GM23338 (cell line): ENCODE measurements at regions not wholly inside any gene's neighbourhood (a gene's known extent, or its start where the extent isn't known, plus 50 kb on each side); places are given as distances from the start of the nearest gene placed in this dataset.

Experiments used
- ATAC-seq: fragments of 200-7000 bp; cut with Tn5 transposase; 3 replicates; pipeline ENCODE4 v1.9.1; 2020
- DNase-seq: peaks from one replicate; pipeline ENCODE4 v3.0.0-alpha.2; 2015; ENCODE audit warnings: low spot score
- H2AFZ ChIP-seq: fragments of 200-600 bp; sonication (generic); 2 replicates; pipeline ENCODE4 v1.8.0; 2016; ENCODE audit warnings: antibody characterized with exemption, mild to moderate bottlenecking, moderate library complexity
- H3F3A ChIP-seq: fragments of 200-600 bp; sonication (generic); replicated peaks from 2 replicates; pipeline ENCODE4 v1.8.0; 2017; ENCODE audit warnings: antibody characterized with exemption, mixed run types, low read depth
- H3K27ac ChIP-seq: fragments of 200-600 bp; sonication (generic); 2 replicates; pipeline ENCODE4 v1.6.1; 2016; ENCODE audit warnings: low read depth
- H3K27me3 ChIP-seq: fragments of 200-600 bp; sonication (generic); 2 replicates; pipeline ENCODE4 v1.8.0; 2016; ENCODE audit warnings: mild to moderate bottlenecking, mixed run types, moderate library complexity; ENCODE audit not compliant: insufficient read depth
- H3K36me3 ChIP-seq: fragments of 200-600 bp; sonication (generic); 2 replicates; pipeline ENCODE4 v1.8.0; 2016; ENCODE audit warnings: mild to moderate bottlenecking; ENCODE audit not compliant: insufficient read depth
- H3K4me1 ChIP-seq: fragments of 200-600 bp; sonication (generic); 2 replicates; pipeline ENCODE4 v1.8.0; 2016; ENCODE audit warnings: mild to moderate bottlenecking, moderate library complexity; ENCODE audit not compliant: insufficient read depth
- H3K4me2 ChIP-seq: fragments of 200-600 bp; sonication (generic); 2 replicates; pipeline ENCODE4 v1.7.1; 2017; ENCODE audit warnings: mixed run types
- H3K4me3 ChIP-seq: fragments of 200-600 bp; sonication (generic); 2 replicates; pipeline ENCODE4 v1.6.1; 2016; ENCODE audit warnings: mixed run types
- H3K79me2 ChIP-seq: fragments of 200-600 bp; sonication (generic); replicated peaks from 2 replicates; pipeline ENCODE4 v1.8.0; 2017; ENCODE audit warnings: mild to moderate bottlenecking; ENCODE audit not compliant: insufficient read depth
- H3K9me2 ChIP-seq: fragments of 200-600 bp; sonication (generic); 2 replicates; pipeline ENCODE4 v1.8.0; 2017; ENCODE audit not compliant: insufficient read depth
- H4K20me1 ChIP-seq: fragments of 200-600 bp; sonication (generic); replicated peaks from 2 replicates; pipeline ENCODE4 v1.8.0; 2017; ENCODE audit warnings: mild to moderate bottlenecking; ENCODE audit not compliant: insufficient read depth
- H3K27ac Mint-ChIP-seq: 2 replicates; pipeline ENCODE4 v1.8.0; 2020; ENCODE audit warnings: inconsistent platforms, mild to moderate bottlenecking, moderate library complexity, mixed read lengths
- H3K27me3 Mint-ChIP-seq: 3 replicates; pipeline ENCODE4 v1.8.0; 2022; ENCODE audit warnings: low read depth, mild to moderate bottlenecking, moderate library complexity, mixed read lengths, inconsistent platforms; ENCODE audit not compliant: insufficient read depth, poor library complexity
- H3K36me3 Mint-ChIP-seq: 3 replicates; pipeline ENCODE4 v1.8.0; 2021; ENCODE audit warnings: low read depth, mild to moderate bottlenecking, inconsistent platforms, moderate library complexity, mixed read lengths
- H3K4me1 Mint-ChIP-seq: 3 replicates; pipeline ENCODE4 v1.8.0; 2020; ENCODE audit warnings: mild to moderate bottlenecking, inconsistent platforms, mixed read lengths
- H3K4me3 Mint-ChIP-seq: 3 replicates; pipeline ENCODE4 v1.8.0; 2021; ENCODE audit warnings: moderate library complexity, mild to moderate bottlenecking, inconsistent platforms, mixed read lengths
- H3K9me3 Mint-ChIP-seq: 3 replicates; pipeline ENCODE4 v1.8.0; 2020; ENCODE audit warnings: moderate library complexity, mild to moderate bottlenecking, inconsistent platforms, mixed read lengths
- CTCF ChIP-seq, 2 experiments: fragments of 200-600 bp in 1 of 2; sonication (generic) in 1 of 2; conservative IDR thresholded peaks; 2 replicates each; pipeline versions ENCODE4 v1.5.1 to v1.6.1; 2016 to 2017; ENCODE audit warnings: antibody characterized with exemption in 2 of 2, low read depth in 2 of 2, mild to moderate bottlenecking in 2 of 2, moderate library complexity in 1 of 2
- ETS1 ChIP-seq: IDR thresholded peaks from 2 replicates; pipeline ENCODE4 v1.6.1; 2016; ENCODE audit warnings: antibody characterized with exemption
- EZH2phosphoT487 ChIP-seq: fragments of 200-600 bp; sonication (generic); IDR thresholded peaks from one replicate; pipeline ENCODE4 v1.8.1; 2018; ENCODE audit warnings: antibody characterized with exemption; ENCODE audit not compliant: unreplicated experiment
- NANOG ChIP-seq: IDR thresholded peaks from 2 replicates; pipeline ENCODE4 v1.6.1; 2016; ENCODE audit warnings: antibody characterized with exemption, borderline replicate concordance
- POLR2AphosphoS5 ChIP-seq: IDR thresholded peaks from 2 replicates; pipeline ENCODE4 v1.6.1; 2016; ENCODE audit warnings: antibody characterized with exemption, low read depth
- STAT1 ChIP-seq: IDR thresholded peaks from one replicate; pipeline ENCODE4 v1.6.1; 2016; ENCODE audit warnings: antibody characterized with exemption; ENCODE audit not compliant: unreplicated experiment
- ZNF114 ChIP-seq: fragments of 250-450 bp; sonication (Bioruptor Pico); IDR thresholded peaks from 2 replicates; pipeline ENCODE4 v1.5.0; 2020; ENCODE audit warnings: mild to moderate bottlenecking, moderate library complexity
- TF ChIP-seq, protein P1 (sequence below): IDR thresholded peaks from one replicate; pipeline ENCODE4 v1.6.1; 2018; ENCODE audit warnings: antibody characterized with exemption; ENCODE audit not compliant: unreplicated experiment

DNA sequence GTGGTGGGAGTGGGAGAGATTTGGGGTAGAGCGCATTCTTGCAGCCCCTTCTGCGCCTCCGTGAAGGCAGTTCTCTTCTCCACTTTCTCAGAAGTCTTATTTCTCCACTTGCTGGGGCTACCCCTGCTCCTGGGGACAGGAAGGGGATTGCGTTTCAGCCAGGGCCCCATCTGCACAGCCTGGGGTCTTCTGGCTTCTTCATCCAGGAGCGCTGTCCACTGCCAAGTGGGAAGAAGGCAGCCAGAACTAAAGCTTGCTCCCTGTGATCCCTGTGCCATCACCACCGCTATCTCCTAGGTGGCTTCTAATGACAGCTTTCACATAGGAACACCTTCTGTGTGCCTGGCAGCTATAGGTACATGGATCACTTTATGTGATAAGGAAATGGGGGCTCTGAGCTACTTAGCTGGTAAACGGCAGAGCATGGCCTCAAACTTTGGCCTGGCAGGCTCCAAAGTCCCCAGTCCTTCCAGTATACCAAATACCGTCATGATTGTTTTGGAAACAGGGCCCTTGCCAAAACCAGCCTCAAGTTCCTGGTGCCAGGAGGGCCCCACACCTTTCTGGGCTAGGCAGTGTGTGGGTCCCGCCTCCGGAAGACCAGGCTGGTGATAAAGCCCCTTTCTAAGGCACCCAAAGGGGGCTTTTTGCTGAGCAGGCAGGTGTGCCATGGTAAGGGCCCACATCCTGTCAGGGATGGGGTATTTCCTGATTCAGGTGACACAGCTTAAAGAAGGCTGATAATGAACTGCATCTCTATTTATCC, 60.4 kb upstream of the PAX6 start:
- Histone ChIP-seq H2AFZ (no peak overlapping the region; the same call in 1 of the 2 replicates), H3K27me3 (peaks cover 33% of the 10 kb centered on the region), H3K4me2 (peak overlapping the region; percentile 82)

GRCh38 chr11:31870609-31871309, 59.6 kb upstream of the PAX6 start:
- TF ChIP-seq STAT1: no peak
- TF ChIP-seq, protein P1, sequence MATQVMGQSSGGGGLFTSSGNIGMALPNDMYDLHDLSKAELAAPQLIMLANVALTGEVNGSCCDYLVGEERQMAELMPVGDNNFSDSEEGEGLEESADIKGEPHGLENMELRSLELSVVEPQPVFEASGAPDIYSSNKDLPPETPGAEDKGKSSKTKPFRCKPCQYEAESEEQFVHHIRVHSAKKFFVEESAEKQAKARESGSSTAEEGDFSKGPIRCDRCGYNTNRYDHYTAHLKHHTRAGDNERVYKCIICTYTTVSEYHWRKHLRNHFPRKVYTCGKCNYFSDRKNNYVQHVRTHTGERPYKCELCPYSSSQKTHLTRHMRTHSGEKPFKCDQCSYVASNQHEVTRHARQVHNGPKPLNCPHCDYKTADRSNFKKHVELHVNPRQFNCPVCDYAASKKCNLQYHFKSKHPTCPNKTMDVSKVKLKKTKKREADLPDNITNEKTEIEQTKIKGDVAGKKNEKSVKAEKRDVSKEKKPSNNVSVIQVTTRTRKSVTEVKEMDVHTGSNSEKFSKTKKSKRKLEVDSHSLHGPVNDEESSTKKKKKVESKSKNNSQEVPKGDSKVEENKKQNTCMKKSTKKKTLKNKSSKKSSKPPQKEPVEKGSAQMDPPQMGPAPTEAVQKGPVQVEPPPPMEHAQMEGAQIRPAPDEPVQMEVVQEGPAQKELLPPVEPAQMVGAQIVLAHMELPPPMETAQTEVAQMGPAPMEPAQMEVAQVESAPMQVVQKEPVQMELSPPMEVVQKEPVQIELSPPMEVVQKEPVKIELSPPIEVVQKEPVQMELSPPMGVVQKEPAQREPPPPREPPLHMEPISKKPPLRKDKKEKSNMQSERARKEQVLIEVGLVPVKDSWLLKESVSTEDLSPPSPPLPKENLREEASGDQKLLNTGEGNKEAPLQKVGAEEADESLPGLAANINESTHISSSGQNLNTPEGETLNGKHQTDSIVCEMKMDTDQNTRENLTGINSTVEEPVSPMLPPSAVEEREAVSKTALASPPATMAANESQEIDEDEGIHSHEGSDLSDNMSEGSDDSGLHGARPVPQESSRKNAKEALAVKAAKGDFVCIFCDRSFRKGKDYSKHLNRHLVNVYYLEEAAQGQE: no peak
- no peak for TF ChIP-seq ETS1
- peak; percentile 70 to 94 for TF ChIP-seq CTCF (conservative IDR thresholded peaks at IDR 0.05; ENCODE audit: low read depth in 2 of 2)
- no peak for TF ChIP-seq NANOG
- ATAC-seq (peak; percentile 94), DNase-seq (peak; percentile 95)
- H3K27ac ChIP-seq: no peak overlapping the region
- no peaks in the 10 kb centered on the region for H3K36me3 ChIP-seq
- H4K20me1 ChIP-seq: no peaks in the 10 kb centered on the region
- peak overlapping the region; percentile 82 for H3K4me2 ChIP-seq
- H3K4me1 ChIP-seq: peaks cover 15% of the 10 kb centered on the region
- Mint-ChIP-seq H3K27me3 (peaks cover 9% of the 10 kb centered on the region), H3K36me3 (no peaks in the 10 kb centered on the region), H3K4me1 (peaks cover 25% of the 10 kb centered on the region), H3K9me3 (no peaks in the 10 kb centered on the region), H3K27ac (no peak overlapping the region), H3K4me3 (peak overlapping the region; percentile 46)
- H3K4me3 ChIP-seq: peak overlapping the region; percentile 46
- no peaks in the 10 kb centered on the region for H3K79me2 ChIP-seq
- H3F3A ChIP-seq: no peaks in the 10 kb centered on the region
- H2AFZ ChIP-seq: no peak overlapping the region
- peaks cover 4% of the 10 kb centered on the region; the same call in 1 of the 2 replicates for H3K9me2 ChIP-seq
- H3K27me3 ChIP-seq: peaks cover 33% of the 10 kb centered on the region

More for the DNA sequence above, 60.4 kb upstream of the PAX6 start:
- no peaks in the 10 kb centered on the region for H3K36me3 Mint-ChIP-seq
- H3K27me3 Mint-ChIP-seq: peaks cover 8% of the 10 kb centered on the region
- Histone ChIP-seq H3F3A (no peaks in the 10 kb centered on the region), H3K36me3 (no peaks in the 10 kb centered on the region), H4K20me1 (no peaks in the 10 kb centered on the region), H3K4me1 (peaks cover 22% of the 10 kb centered on the region), H3K79me2 (no peaks in the 10 kb centered on the region), H3K27ac (no peak overlapping the region), H3K9me2 (peaks cover 4% of the 10 kb centered on the region; the same call in 1 of the 2 replicates), H3K4me3 (peak overlapping the region; percentile 46)
- no peaks in the 10 kb centered on the region for H3K9me3 Mint-ChIP-seq
- H3K27ac Mint-ChIP-seq: no peak overlapping the region
- DNase-seq: no peak
- peak overlapping the region; percentile 46 for H3K4me3 Mint-ChIP-seq
- H3K4me1 Mint-ChIP-seq: peaks cover 32% of the 10 kb centered on the region
- TF ChIP-seq ZNF114 (no peak), POLR2AphosphoS5 (no peak), EZH2phosphoT487 (no peak), ETS1 (no peak)
- ATAC-seq: peak; percentile 27
